Testis (tissue), 2 donors: ENCODE measurements at regions not wholly inside any gene's neighbourhood (a gene's known extent, or its start where the extent isn't known, plus 50 kb on each side); places are given as distances from the start of the nearest gene placed in this dataset.

Source experiments
- POLR2A ChIP-seq: fragments of 450-650 bp; IDR thresholded peaks from one replicate; pipeline ENCODE4 v1.6.1; 2017; ENCODE audit warnings: antibody characterized with exemption, mild to moderate bottlenecking, moderate library complexity
- TF ChIP-seq, protein P1 (sequence below), 3 experiments: fragments of 450-650 bp in 2 of 3; fragments of 200-600 bp in 1 of 3; sonication (generic) in 1 of 3; IDR thresholded peaks; one replicate each; pipeline ENCODE4 v1.5.1; 2016 to 2019; ENCODE audit warnings: antibody characterized with exemption in 3 of 3, mild to moderate bottlenecking in 2 of 3, moderate library complexity in 1 of 3

DNA sequence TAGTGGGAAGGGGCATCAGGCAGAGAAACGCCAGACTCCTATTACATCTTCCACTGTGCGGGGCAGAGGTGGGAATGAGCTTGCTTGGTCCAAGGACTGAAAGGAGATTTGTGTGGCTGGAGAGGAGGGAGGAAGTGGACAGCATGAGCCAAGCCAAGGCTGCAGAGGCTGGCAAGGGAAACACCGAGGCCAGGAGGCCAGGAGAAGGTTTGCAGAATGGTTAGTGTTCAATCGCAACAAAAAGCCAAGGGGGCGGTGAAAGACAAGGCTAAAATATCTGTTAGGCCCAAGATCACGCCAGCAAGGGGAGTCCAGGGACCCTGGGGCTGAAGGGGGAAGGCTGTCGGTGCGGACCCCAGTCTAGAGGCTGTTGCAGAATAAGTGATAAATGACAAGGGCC, 75.8 kb downstream of the CPN2 start:
- no peak for TF ChIP-seq POLR2A
- TF ChIP-seq, protein P1, sequence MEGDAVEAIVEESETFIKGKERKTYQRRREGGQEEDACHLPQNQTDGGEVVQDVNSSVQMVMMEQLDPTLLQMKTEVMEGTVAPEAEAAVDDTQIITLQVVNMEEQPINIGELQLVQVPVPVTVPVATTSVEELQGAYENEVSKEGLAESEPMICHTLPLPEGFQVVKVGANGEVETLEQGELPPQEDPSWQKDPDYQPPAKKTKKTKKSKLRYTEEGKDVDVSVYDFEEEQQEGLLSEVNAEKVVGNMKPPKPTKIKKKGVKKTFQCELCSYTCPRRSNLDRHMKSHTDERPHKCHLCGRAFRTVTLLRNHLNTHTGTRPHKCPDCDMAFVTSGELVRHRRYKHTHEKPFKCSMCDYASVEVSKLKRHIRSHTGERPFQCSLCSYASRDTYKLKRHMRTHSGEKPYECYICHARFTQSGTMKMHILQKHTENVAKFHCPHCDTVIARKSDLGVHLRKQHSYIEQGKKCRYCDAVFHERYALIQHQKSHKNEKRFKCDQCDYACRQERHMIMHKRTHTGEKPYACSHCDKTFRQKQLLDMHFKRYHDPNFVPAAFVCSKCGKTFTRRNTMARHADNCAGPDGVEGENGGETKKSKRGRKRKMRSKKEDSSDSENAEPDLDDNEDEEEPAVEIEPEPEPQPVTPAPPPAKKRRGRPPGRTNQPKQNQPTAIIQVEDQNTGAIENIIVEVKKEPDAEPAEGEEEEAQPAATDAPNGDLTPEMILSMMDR (IDR thresholded peaks at IDR 0.05) = no peak
